Esophagus muscularis mucosa (tissue), 4 donors: ENCODE measurements at regions not wholly inside any gene's neighbourhood (a gene's known extent, or its start where the extent isn't known, plus 50 kb on each side); places are given as distances from the start of the nearest gene placed in this dataset.

Experiments used
- DNase-seq: peaks from one replicate; pipeline ENCODE4 v3.0.0-alpha.2; 2017; ENCODE audit errors: extremely low spot score
- H3K27ac ChIP-seq, 4 donors: fragments of 200-600 bp; sonication (generic); replicated peaks in 1 of 4; 1 replicate in 3 of 4; 2 replicates in 1 of 4; pipeline ENCODE4 v1.5.1; 2016 to 2019; ENCODE audit warnings: mild to moderate bottlenecking in 1 of 4
- H3K27me3 ChIP-seq, 4 donors: fragments of 200-600 bp; sonication (generic); one replicate each; pipeline versions ENCODE4 v1.5.1 to v1.6.0; 2016 to 2019
- H3K36me3 ChIP-seq, 4 donors: fragments of 200-600 bp; sonication (generic); one replicate each; pipeline ENCODE4 v1.5.1; 2016 to 2019
- H3K4me1 ChIP-seq, 4 donors: fragments of 200-600 bp; sonication (generic); one replicate each; pipeline ENCODE4 v1.5.1; 2016 to 2019
- H3K4me3 ChIP-seq, 4 donors: fragments of 200-600 bp; sonication (generic); 1 replicate in 2 of 4; 2 replicates in 2 of 4; pipeline ENCODE4 v1.5.1; 2016 to 2019; ENCODE audit warnings: mild to moderate bottlenecking in 4 of 4, moderate library complexity in 1 of 4
- H3K9me3 ChIP-seq, 4 donors: fragments of 200-600 bp; sonication (generic); 1 replicate in 3 of 4; 2 replicates in 1 of 4; pipeline ENCODE4 v1.5.1; 2016 to 2019
- CTCF ChIP-seq, 3 experiments: fragments of 200-600 bp in 2 of 3; fragments of 450-650 bp in 1 of 3; sonication (generic) in 2 of 3; IDR thresholded peaks; one replicate each; pipeline ENCODE4 v1.5.1; 2017 to 2019; ENCODE audit warnings: antibody characterized with exemption in 3 of 3, mild to moderate bottlenecking in 2 of 3, moderate library complexity in 1 of 3
- EP300 ChIP-seq: sonication (generic); formaldehyde crosslinking; IDR thresholded peaks from one replicate; pipeline ENCODE4 v1.6.1; 2017; ENCODE audit warnings: antibody characterized with exemption
- POLR2A ChIP-seq: fragments of 450-650 bp; IDR thresholded peaks from one replicate; pipeline ENCODE4 v1.6.1; 2017; ENCODE audit warnings: antibody characterized with exemption, moderate library complexity, mild to moderate bottlenecking, low read depth
- POLR2AphosphoS5 ChIP-seq, 2 donors: sonication (generic); formaldehyde crosslinking; IDR thresholded peaks; one replicate each; pipeline ENCODE4 v1.6.1; 2017; ENCODE audit warnings: antibody characterized with exemption in 2 of 2
- WGBS: methylation state at CpG from one replicate; pipeline ENCODE4 v1.1.5; 2018; 5-methylcytosine and 5-hydroxymethylcytosine counted together
- intact Hi-C: fragments of 100-400 bp; cut with DNase I; formaldehyde crosslinking; loops from one replicate; pipeline ENCODE4 v1.15.1; 2023

GRCh38 chr16:87170310-87170709, 146.9 kb downstream of the C16orf95 start:
- peaks cover 0 to 15% (median 0%) of the 10 kb centered on the region in 4 donors for H3K27me3 ChIP-seq
- no peaks in the 10 kb centered on the region for H3K4me1 ChIP-seq
- no peak for TF ChIP-seq EP300
- no peak for TF ChIP-seq POLR2A
- no peak for TF ChIP-seq CTCF (IDR thresholded peaks at IDR 0.05)
- TF ChIP-seq POLR2AphosphoS5 (IDR thresholded peaks at IDR 0.05): no peak
- no peak overlapping the region for H3K27ac ChIP-seq
- H3K9me3 ChIP-seq: peaks cover 0 to 7% (median 0%) of the 10 kb centered on the region in 4 donors
- H3K36me3 ChIP-seq: no peaks in the 10 kb centered on the region
- no peak overlapping the region for H3K4me3 ChIP-seq
- DNase-seq: no peak
- 91% methylated on average over 5 of the region's 5 CpGs for WGBS
- intact Hi-C loops: no loop called here

GRCh38 chr16:87171723-87172122, 145.5 kb downstream of the C16orf95 start:
- H3K4me1 ChIP-seq: no peaks in the 10 kb centered on the region
- no peaks in the 10 kb centered on the region for H3K36me3 ChIP-seq
- DNase-seq: no peak
- peaks cover 0 to 19% (median 0%) of the 10 kb centered on the region in 4 donors for H3K27me3 ChIP-seq
- no peak overlapping the region for H3K4me3 ChIP-seq
- H3K27ac ChIP-seq: no peak overlapping the region
- intact Hi-C loops: no loop called here
- peaks cover 0 to 7% (median 0%) of the 10 kb centered on the region in 4 donors for H3K9me3 ChIP-seq
- TF ChIP-seq POLR2A (no peak), POLR2AphosphoS5 (IDR thresholded peaks at IDR 0.05) (no peak), EP300 (no peak), CTCF (IDR thresholded peaks at IDR 0.05) (no peak)
- WGBS: 92% methylated on average over 11 of the region's 11 CpGs

- peaks cover 0 to 2% (median under 1%) of the 10 kb centered on the region in 4 donors for H3K4me1 ChIP-seq
- TF ChIP-seq POLR2AphosphoS5 (IDR thresholded peaks at IDR 0.05) (no peak), CTCF (IDR thresholded peaks at IDR 0.05) (no peak), POLR2A (no peak), EP300 (no peak)
- no peaks in the 10 kb centered on the region for H3K36me3 ChIP-seq
- H3K4me3 ChIP-seq: no peak overlapping the region
- intact Hi-C loops: no loop called here
- H3K27me3 ChIP-seq: peaks cover 0 to 28% (median 2%) of the 10 kb centered on the region in 4 donors
- WGBS: 99% methylated on average over 6 of the region's 6 CpGs
- H3K27ac ChIP-seq: no peak overlapping the region
- no peaks in the 10 kb centered on the region for H3K9me3 ChIP-seq
- DNase-seq: no peak
Observed at GRCh38 chr16:87172632-87173031, 144.6 kb downstream of the C16orf95 start.

GRCh38 chr16:87173294-87173893, 143.8 kb downstream of the C16orf95 start:
- WGBS: 65% methylated on average over 9 of the region's 10 CpGs
- Histone ChIP-seq H3K4me3 (no peak overlapping the region), H3K27me3 (peaks cover 0 to 36% (median 2%) of the 10 kb centered on the region in 4 donors), H3K27ac (no peak overlapping the region), H3K36me3 (no peaks in the 10 kb centered on the region), H3K9me3 (no peaks in the 10 kb centered on the region), H3K4me1 (peaks cover 0 to 10% (median 6%) of the 10 kb centered on the region in 4 donors)
- intact Hi-C loops: no loop called here
- DNase-seq: no peak
- TF ChIP-seq EP300 (no peak), POLR2AphosphoS5 (IDR thresholded peaks at IDR 0.05) (no peak), CTCF (IDR thresholded peaks at IDR 0.05) (no peak), POLR2A (no peak)

GRCh38 chr16:87174061-87174460, 143.1 kb downstream of the C16orf95 start:
- Histone ChIP-seq H3K9me3 (no peaks in the 10 kb centered on the region), H3K27me3 (peaks cover 0 to 39% (median 2%) of the 10 kb centered on the region in 4 donors), H3K36me3 (no peaks in the 10 kb centered on the region), H3K4me1 (peaks cover 4 to 14% (median 9%) of the 10 kb centered on the region in 4 donors), H3K27ac (no peak overlapping the region), H3K4me3 (no peak overlapping the region)
- no peak for TF ChIP-seq POLR2A
- no peak for TF ChIP-seq CTCF (IDR thresholded peaks at IDR 0.05)
- TF ChIP-seq EP300: no peak
- TF ChIP-seq POLR2AphosphoS5 (IDR thresholded peaks at IDR 0.05): no peak
- 79% methylated on average over 4 of the region's 5 CpGs for WGBS
- intact Hi-C loops: no loop called here
- DNase-seq: no peak
